SIG-M5 (cell line): ENCODE measurements at regions not wholly inside any gene's neighbourhood (a gene's known extent, or its start where the extent isn't known, plus 50 kb on each side); places are given as distances from the start of the nearest gene placed in this dataset.
"Not testable (repeated sequence)": the region's sequence is repeated elsewhere in the genome, so short reads cannot be mapped to it uniquely, and the experiment has no call there.

Source experiments
- DNase-seq: peaks from one replicate; lab custom pipeline; 2025; lab: John Stamatoyannopoulos, UW

- not testable (repeated sequence) for DNase-seq
Measured at GRCh38 chr18:60015826-60016225, 116.0 kb downstream of the PMAIP1 start.

GRCh38 chr18:60013148-60013547 lies 113.4 kb downstream of the PMAIP1 start:
- DNase-seq: not testable (repeated sequence)

- no peak for DNase-seq
Measured at GRCh38 chr18:60010984-60011383, 111.2 kb downstream of the PMAIP1 start.

GRCh38 chr18:60010513-60010912 lies 110.7 kb downstream of the PMAIP1 start:
- no peak for DNase-seq

GRCh38 chr18:60007661-60008060 lies 107.9 kb downstream of the PMAIP1 start:
- DNase-seq: no peak

GRCh38 chr18:60003610-60004185 lies 103.9 kb downstream of the PMAIP1 start:
- DNase-seq: no peak

GRCh38 chr18:59996370-59996966 lies 96.7 kb downstream of the PMAIP1 start:
- DNase-seq: no peak

- DNase-seq: no peak
Measured at GRCh38 chr18:59994357-59994756, 94.6 kb downstream of the PMAIP1 start.

- DNase-seq: no peak
Measured at GRCh38 chr18:59993560-59993959, 93.8 kb downstream of the PMAIP1 start.

GRCh38 chr18:59990121-59990823 lies 90.5 kb downstream of the PMAIP1 start:
- no peak for DNase-seq

GRCh38 chr18:59988098-59988706 lies 88.4 kb downstream of the PMAIP1 start:
- DNase-seq: peak; percentile 5

- no peak for DNase-seq
Measured at GRCh38 chr18:59987102-59987501, 87.3 kb downstream of the PMAIP1 start.

- no peak for DNase-seq
Measured at GRCh38 chr18:59986139-59986538, 86.3 kb downstream of the PMAIP1 start.

- no peak for DNase-seq
Measured at GRCh38 chr18:59985289-59985688, 85.5 kb downstream of the PMAIP1 start.

GRCh38 chr18:59983506-59983905 lies 83.7 kb downstream of the PMAIP1 start:
- no peak for DNase-seq

- DNase-seq: no peak
Measured at GRCh38 chr18:59980188-59980637, 80.4 kb downstream of the PMAIP1 start.

- DNase-seq: no peak
Measured at GRCh38 chr18:59971871-59972428, 72.2 kb downstream of the PMAIP1 start.

- DNase-seq: not testable (repeated sequence)
Measured at GRCh38 chr18:59971144-59971543, 71.3 kb downstream of the PMAIP1 start.

GRCh38 chr18:59969477-59970028 lies 69.8 kb downstream of the PMAIP1 start:
- not testable (repeated sequence) for DNase-seq

- no peak for DNase-seq
Measured at GRCh38 chr18:59968583-59968982, 68.8 kb downstream of the PMAIP1 start.

GRCh38 chr18:59967878-59968277 lies 68.1 kb downstream of the PMAIP1 start:
- no peak for DNase-seq

- no peak for DNase-seq
Measured at GRCh38 chr18:59966913-59967312, 67.1 kb downstream of the PMAIP1 start.
